DND-41 (cell line): ENCODE measurements at regions not wholly inside any gene's neighbourhood (a gene's known extent, or its start where the extent isn't known, plus 50 kb on each side); places are given as distances from the start of the nearest gene placed in this dataset.

Source experiments
- EZH2 ChIP-seq: IDR thresholded peaks from 3 replicates; pipeline ENCODE4 v1.6.1; 2012; ENCODE audit warnings: borderline replicate concordance, low read depth, mild to moderate bottlenecking, moderate library complexity, low read length, inconsistent platforms; ENCODE audit not compliant: severe bottlenecking
- TF ChIP-seq, protein P1 (sequence below): IDR thresholded peaks from 2 replicates; pipeline ENCODE4 v1.5.1; 2012; ENCODE audit warnings: borderline replicate concordance, low read length, moderate library complexity, mild to moderate bottlenecking; ENCODE audit not compliant: poor library complexity, severe bottlenecking; ENCODE audit errors: extremely low read depth

DNA sequence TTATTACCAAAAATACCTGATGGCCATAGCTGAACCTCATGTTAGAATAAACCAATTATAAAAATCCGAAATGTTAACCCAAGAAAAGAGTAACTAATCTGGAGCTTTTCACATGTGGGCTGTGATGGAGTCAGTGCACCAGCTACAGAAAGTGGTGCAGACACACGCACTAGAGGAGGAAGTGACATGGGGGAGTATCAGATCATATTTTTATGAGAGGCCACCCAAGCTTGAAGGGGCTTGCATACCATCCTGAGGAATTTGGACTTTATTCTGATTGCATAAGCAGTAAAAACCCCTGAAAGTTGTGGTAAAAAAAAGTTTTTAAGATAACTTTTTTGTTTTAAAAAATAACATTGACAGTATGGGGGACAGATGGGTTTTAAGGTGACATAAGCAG is 1148.5 kb upstream of the CELF2 start:
- TF ChIP-seq, protein P1, sequence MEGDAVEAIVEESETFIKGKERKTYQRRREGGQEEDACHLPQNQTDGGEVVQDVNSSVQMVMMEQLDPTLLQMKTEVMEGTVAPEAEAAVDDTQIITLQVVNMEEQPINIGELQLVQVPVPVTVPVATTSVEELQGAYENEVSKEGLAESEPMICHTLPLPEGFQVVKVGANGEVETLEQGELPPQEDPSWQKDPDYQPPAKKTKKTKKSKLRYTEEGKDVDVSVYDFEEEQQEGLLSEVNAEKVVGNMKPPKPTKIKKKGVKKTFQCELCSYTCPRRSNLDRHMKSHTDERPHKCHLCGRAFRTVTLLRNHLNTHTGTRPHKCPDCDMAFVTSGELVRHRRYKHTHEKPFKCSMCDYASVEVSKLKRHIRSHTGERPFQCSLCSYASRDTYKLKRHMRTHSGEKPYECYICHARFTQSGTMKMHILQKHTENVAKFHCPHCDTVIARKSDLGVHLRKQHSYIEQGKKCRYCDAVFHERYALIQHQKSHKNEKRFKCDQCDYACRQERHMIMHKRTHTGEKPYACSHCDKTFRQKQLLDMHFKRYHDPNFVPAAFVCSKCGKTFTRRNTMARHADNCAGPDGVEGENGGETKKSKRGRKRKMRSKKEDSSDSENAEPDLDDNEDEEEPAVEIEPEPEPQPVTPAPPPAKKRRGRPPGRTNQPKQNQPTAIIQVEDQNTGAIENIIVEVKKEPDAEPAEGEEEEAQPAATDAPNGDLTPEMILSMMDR = no peak
- TF ChIP-seq EZH2 = no peak
